ENCODE measurements at regions not wholly inside any gene's neighbourhood (a gene's known extent, or its start where the extent isn't known, plus 50 kb on each side); places are given as distances from the start of the nearest gene placed in this dataset.

- H3K4me3 ChIP-seq (replicated peaks; ENCODE audit: low read depth, low read length) = no peak overlapping the region
- TF ChIP-seq CTCF (IDR thresholded peaks at IDR 0.05; ENCODE audit: low read length, missing control alignments) = no peak
- no peak for DNase-seq (ENCODE audit: low read depth)
Measured at GRCh38 chr7:380711-381210, 90.8 kb downstream of the FOXL3 start.

GRCh38 chr7:381211-382042 is 91.5 kb downstream of the FOXL3 start:
- H3K4me3 ChIP-seq (replicated peaks; ENCODE audit: low read depth, low read length) = no peak overlapping the region
- TF ChIP-seq CTCF (IDR thresholded peaks at IDR 0.05; ENCODE audit: low read length, missing control alignments) = no peak
- no peak for DNase-seq (ENCODE audit: low read depth)

- no peak for DNase-seq (ENCODE audit: low read depth)
- no peak overlapping the region for H3K4me3 ChIP-seq (replicated peaks; ENCODE audit: low read depth, low read length)
- TF ChIP-seq CTCF (IDR thresholded peaks at IDR 0.05; ENCODE audit: low read length, missing control alignments) = no peak
Measured at GRCh38 chr7:382043-382400, 92.1 kb downstream of the FOXL3 start.

GRCh38 chr7:386385-386784 is 96.4 kb downstream of the FOXL3 start:
- TF ChIP-seq CTCF (IDR thresholded peaks at IDR 0.05; ENCODE audit: low read length, missing control alignments) = no peak
- DNase-seq (ENCODE audit: low read depth) = no peak
- H3K4me3 ChIP-seq (replicated peaks; ENCODE audit: low read depth, low read length) = no peak overlapping the region

GRCh38 chr7:387132-388022 is 97.4 kb downstream of the FOXL3 start:
- H3K4me3 ChIP-seq (replicated peaks; ENCODE audit: low read depth, low read length) = no peak overlapping the region
- DNase-seq (ENCODE audit: low read depth) = no peak
- TF ChIP-seq CTCF (IDR thresholded peaks at IDR 0.05; ENCODE audit: low read length, missing control alignments) = no peak

- TF ChIP-seq CTCF (IDR thresholded peaks at IDR 0.05; ENCODE audit: low read length, missing control alignments) = no peak
- H3K4me3 ChIP-seq (replicated peaks; ENCODE audit: low read depth, low read length) = no peak overlapping the region
- no peak for DNase-seq (ENCODE audit: low read depth)
Measured at GRCh38 chr7:388023-388960, 98.3 kb downstream of the FOXL3 start.

Measured in fibroblast of pulmonary artery (primary cell).